ENCODE measurements at regions not wholly inside any gene's neighbourhood (a gene's known extent, or its start where the extent isn't known, plus 50 kb on each side); places are given as distances from the start of the nearest gene placed in this dataset.

GRCh38 chr3:155029941-155030340 is 50.2 kb upstream of the MME start:
- no peak for TF ChIP-seq CTCF (conservative IDR thresholded peaks at IDR 0.05)
- Mint-ChIP-seq H3K36me3 (no peaks in the 10 kb centered on the region), H3K4me3 (no peak overlapping the region), H3K9me3 (no peaks in the 10 kb centered on the region), H3K27me3 (no peaks in the 10 kb centered on the region), H3K4me1 (ENCODE audit: unreplicated experiment) (peaks cover 26% of the 10 kb centered on the region), H3K27ac (no peak overlapping the region)
- DNase-seq (ENCODE audit: extremely low spot score, unreplicated experiment) = no peak

- Mint-ChIP-seq H3K36me3 (peaks cover 4% of the 10 kb centered on the region), H3K27me3 (no peaks in the 10 kb centered on the region), H3K4me1 (ENCODE audit: unreplicated experiment) (peaks cover 14% of the 10 kb centered on the region), H3K9me3 (no peaks in the 10 kb centered on the region), H3K4me3 (peak overlapping the region; percentile 26), H3K27ac (no peak overlapping the region)
- TF ChIP-seq CTCF (conservative IDR thresholded peaks at IDR 0.05) = no peak
- no peak for DNase-seq (ENCODE audit: extremely low spot score, unreplicated experiment)
Observed at GRCh38 chr3:155026999-155027591, 53.0 kb upstream of the MME start.

GRCh38 chr3:155024006-155024638 is 56.0 kb upstream of the MME start:
- peaks cover 4% of the 10 kb centered on the region for H3K36me3 Mint-ChIP-seq
- no peak for TF ChIP-seq CTCF (conservative IDR thresholded peaks at IDR 0.05)
- no peak overlapping the region for H3K4me3 Mint-ChIP-seq
- no peak for DNase-seq (ENCODE audit: extremely low spot score, unreplicated experiment)
- peaks cover 5% of the 10 kb centered on the region for H3K9me3 Mint-ChIP-seq
- H3K4me1 Mint-ChIP-seq (ENCODE audit: unreplicated experiment) = peaks cover 24% of the 10 kb centered on the region
- H3K27me3 Mint-ChIP-seq = no peaks in the 10 kb centered on the region
- H3K27ac Mint-ChIP-seq = no peak overlapping the region

GRCh38 chr3:155022896-155023295 is 57.2 kb upstream of the MME start:
- Mint-ChIP-seq H3K4me1 (ENCODE audit: unreplicated experiment) (peaks cover 24% of the 10 kb centered on the region), H3K9me3 (peaks cover 5% of the 10 kb centered on the region), H3K27ac (no peak overlapping the region), H3K27me3 (no peaks in the 10 kb centered on the region), H3K4me3 (no peak overlapping the region), H3K36me3 (peaks cover 4% of the 10 kb centered on the region)
- no peak for DNase-seq (ENCODE audit: extremely low spot score, unreplicated experiment)
- no peak for TF ChIP-seq CTCF (conservative IDR thresholded peaks at IDR 0.05)

- no peak for DNase-seq (ENCODE audit: extremely low spot score, unreplicated experiment)
- peaks cover under 1% of the 10 kb centered on the region for H3K36me3 Mint-ChIP-seq
- H3K27me3 Mint-ChIP-seq = no peaks in the 10 kb centered on the region
- H3K4me3 Mint-ChIP-seq = no peak overlapping the region
- TF ChIP-seq CTCF (conservative IDR thresholded peaks at IDR 0.05) = no peak
- H3K27ac Mint-ChIP-seq = no peak overlapping the region
- H3K9me3 Mint-ChIP-seq = peaks cover 5% of the 10 kb centered on the region
- peaks cover 12% of the 10 kb centered on the region for H3K4me1 Mint-ChIP-seq (ENCODE audit: unreplicated experiment)
Observed at GRCh38 chr3:155019575-155019974, 60.5 kb upstream of the MME start.
